Stimulated activated CD8-positive, alpha-beta memory T cell treated with anti-CD3 and anti-CD28 coated beads, Interleukin-7, amount 100 ng/mL, for 1 hour (primary cell): ENCODE measurements at regions not wholly inside any gene's neighbourhood (a gene's known extent, or its start where the extent isn't known, plus 50 kb on each side); places are given as distances from the start of the nearest gene placed in this dataset.

Source experiments
- DNase-seq, 2 donors: peaks; one replicate each; pipeline ENCODE4 v3.0.0-alpha.2; 2020; ENCODE audit warnings: low read depth in 2 of 2

DNA sequence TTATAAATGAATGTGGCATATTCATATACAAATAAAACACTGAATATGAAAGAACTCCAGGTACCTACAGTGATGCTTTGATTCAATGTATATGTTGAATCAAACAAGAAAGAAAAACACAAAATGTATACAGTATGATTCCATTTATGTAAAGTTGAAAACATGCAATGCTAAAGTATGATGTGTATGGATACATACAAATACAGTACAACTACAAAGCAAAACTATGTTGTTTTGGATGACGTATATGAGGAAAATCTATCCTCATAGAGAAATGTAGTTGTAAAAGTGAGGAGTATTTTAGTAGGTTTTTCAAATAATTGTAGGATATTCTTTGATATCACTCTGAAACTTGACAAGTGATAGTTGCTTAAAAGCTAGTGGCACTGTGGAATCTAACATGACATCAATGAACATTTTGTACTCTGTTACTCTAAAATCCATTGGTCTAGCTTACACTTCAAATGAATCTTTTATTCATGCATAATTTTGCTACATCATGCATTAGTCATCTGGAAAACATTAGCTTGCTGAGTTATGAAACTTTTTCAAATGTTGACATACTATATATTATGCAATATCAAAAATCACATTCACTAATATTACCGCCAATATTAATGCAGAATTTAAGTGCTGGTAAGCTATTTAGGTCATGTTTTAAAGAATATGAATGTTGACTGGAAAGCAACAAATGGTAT lies 278.1 kb upstream of the CHRNA7 start:
- DNase-seq: no peak

- DNase-seq: no peak
These were observed 277.4 kb upstream of the CHRNA7 start for GRCh38 chr15:31752905-31753304.

DNA sequence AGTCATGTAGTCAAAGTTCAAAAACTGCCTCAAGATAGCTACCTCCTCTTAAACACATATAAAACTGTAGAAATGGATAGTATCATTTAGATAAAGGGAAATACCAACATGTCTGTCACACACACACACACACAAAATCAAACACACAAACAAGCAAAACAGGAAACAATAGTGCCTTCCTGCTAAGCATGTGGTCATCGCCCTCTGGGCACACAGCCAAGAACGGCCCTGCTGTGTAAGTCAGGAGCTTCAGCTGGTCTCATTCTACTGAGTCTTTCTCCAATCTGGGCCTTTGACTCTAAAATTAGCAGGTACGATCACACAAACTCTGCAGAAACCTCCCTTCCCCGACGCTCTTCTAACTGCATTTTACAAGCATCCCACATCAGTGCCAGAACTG lies 272.2 kb upstream of the CHRNA7 start:
- no peak for DNase-seq

- DNase-seq: no peak
These were observed 262.3 kb upstream of the CHRNA7 start for GRCh38 chr15:31768055-31768454.

DNA sequence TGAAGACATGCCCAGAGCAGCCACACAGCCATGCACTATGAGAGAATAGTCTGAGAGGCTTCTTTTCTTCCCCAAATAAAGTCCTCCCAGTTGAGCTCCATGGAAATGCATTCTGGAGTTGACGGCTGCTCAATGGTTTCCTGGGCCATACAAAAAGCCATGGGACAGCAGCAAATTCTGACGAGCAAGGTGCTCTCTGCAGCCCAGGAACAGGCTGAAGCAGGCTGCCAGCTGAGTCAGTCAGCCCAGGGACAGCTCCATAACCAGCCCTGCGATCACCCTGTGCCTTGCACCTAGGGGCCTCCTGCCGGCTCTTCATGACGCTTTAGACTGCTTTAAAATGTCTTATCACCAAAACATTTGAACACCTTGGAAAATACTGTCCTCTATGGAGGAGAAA lies 256.3 kb upstream of the CHRNA7 start:
- DNase-seq: no peak

- no peak for DNase-seq
These were observed 254.3 kb upstream of the CHRNA7 start for GRCh38 chr15:31776039-31776438.

DNA sequence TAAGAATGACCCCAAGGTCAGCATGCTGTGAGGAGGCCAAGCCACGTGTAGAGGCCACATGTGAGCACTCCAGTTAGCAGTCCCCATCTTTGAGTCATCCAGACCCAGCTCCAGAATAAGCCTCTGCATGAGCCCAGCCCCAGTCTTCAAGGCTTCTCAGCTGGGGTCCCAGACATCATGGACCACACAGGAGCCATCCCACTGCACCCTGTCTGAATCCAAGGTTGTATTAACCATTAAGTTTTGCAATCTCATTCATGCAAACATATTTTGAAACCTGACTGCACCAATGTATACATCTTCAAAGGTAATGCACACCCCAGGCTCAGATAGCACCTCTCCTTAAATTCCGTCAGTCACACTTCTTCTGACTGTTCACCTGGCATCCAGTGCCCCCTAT lies 249.1 kb upstream of the CHRNA7 start:
- DNase-seq: no peak

GRCh38 chr15:31782016-31782783 lies 248.1 kb upstream of the CHRNA7 start:
- no peak for DNase-seq

DNA sequence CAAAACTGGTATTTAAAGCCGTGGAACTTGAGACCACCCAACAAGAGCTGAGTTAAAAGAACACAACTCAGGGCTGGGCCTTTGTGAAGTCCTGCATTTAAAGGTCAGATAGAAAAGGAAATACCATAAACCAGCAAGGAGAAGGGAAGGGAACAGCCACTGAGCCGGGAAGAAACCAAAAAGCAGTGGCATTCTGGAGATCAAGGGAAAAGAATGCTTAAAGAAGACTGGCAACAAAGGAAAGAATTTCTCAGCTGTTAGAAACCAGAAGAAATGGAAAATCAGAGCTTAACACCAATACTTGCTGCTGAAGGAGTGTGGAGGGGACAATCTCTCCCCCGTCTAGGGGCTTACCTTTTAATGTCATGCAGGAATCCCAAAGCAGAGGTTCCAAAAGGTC lies 247.4 kb upstream of the CHRNA7 start:
- no peak for DNase-seq

DNA sequence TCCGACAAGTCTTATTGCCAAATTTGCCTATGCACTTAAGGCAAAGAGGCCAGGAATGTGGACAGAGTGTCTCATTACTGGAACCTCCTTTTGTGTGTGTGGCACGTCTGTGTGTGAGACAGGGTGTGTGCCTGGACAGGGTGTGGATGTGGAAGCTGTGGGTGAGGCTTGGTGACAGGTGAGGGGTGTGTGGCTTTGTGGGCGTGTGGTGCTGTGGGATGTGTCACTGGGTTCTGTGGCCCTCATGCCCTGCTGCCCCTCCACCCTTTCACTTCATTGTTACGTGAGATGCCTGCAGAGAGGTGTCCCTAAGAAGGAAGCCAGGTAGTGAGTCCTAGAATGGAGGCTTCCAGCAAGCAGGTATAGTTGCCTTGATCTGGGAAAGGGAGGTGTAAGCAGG lies 244.0 kb upstream of the CHRNA7 start:
- DNase-seq: no peak

GRCh38 chr15:31788104-31788503 lies 242.2 kb upstream of the CHRNA7 start:
- no peak for DNase-seq

DNA sequence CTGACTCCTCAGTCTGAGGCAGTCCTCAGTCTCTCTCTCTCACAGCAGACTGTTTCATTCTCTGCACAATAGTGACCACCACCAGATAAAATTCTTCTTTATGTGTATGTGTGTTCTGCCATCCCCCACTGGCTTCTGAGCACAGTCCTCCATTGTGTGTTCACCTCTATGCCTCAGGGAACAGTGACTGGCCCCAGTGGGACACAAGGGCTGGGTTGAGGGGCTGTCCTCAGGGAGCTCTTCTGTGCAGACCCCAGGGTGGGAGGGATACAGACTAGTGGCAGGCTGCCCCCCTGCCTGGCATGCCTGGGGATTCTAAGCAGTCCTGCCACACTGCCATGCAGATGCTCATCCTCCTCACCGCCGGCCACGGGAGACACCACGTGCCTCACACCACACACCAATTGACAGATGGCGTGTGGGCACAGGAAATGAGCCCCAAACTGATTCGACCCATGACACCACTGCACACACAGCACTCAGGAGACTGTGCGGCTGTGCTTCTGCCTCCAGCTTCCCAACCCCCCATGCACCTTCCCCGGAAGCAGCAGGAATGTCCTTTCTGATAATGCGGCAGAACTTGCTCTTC lies 237.6 kb upstream of the CHRNA7 start:
- DNase-seq: no peak

GRCh38 chr15:31799319-31799714 lies 231.0 kb upstream of the CHRNA7 start:
- DNase-seq: no peak

GRCh38 chr15:31799715-31800321 lies 230.5 kb upstream of the CHRNA7 start:
- DNase-seq: no peak

DNA sequence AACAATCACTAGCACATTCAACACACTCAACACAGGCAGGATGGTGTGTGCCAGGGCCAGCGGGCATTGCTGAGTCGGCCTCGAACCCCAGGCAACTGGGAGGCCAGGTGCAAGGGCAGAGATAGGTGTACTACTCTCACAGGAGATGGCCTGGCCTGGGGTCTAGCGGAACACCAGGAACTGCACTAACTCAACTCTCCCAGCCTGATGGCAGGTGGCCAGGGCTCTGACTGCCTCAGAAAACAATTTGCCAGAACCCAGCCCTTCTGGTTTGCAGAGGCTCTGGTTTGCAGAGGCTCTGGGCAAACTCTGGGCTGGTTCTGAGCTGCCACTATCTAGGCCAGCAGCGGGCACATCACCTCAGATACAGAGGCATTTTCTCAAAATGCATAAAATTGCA lies 229.2 kb upstream of the CHRNA7 start:
- no peak for DNase-seq

GRCh38 chr15:31802761-31803160 lies 227.6 kb upstream of the CHRNA7 start:
- no peak for DNase-seq

DNA sequence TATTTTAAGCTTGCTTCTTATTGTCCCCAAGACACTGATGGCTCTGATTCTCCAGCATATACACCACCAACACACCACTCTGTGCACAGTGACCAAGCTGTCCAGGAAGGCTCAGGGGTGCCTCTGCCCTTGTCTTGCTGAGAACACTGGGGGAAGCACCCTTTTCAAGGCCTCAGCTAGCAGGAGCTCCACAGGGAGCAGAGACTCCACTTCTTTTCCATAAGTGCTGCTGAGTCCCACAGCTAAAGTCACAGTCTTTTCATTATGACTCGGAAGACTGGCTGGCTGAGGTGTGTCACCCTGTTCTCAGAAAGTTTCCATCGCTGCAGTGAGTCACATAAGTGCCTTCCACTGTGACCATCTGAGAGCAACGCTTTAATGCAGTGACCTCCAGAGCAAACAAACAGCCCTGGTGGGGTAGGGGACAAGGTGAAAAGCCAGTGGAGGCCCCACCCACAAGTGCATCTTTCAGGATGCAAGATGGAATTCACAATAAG lies 226.9 kb upstream of the CHRNA7 start:
- DNase-seq: no peak

GRCh38 chr15:31805090-31805662 lies 225.1 kb upstream of the CHRNA7 start:
- no peak for DNase-seq

- DNase-seq: no peak
These were observed 224.2 kb upstream of the CHRNA7 start for GRCh38 chr15:31806106-31806505.

DNA sequence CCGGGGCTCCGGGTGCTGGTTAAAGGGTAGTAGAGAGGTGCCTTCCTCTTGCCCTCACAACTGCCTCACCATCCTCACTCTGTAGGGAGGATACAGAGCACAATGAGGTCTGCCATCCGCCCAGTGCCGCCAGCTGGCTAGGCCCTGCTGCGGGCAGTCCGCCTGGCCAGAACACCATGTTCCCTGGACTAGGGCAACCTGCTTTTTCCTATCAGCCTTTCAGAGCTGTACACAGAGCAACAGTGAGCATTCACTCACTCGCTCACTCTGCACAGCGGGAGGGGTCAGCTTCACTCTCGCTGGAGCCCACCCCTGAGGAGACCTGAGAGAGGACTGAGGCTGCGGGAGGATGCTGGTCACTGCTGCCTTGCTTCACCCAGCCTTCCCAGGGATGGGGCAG lies 218.7 kb upstream of the CHRNA7 start:
- no peak for DNase-seq

- no peak for DNase-seq
These were observed 216.2 kb upstream of the CHRNA7 start for GRCh38 chr15:31814082-31814481.
